ENCODE measurements at regions not wholly inside any gene's neighbourhood (a gene's known extent, or its start where the extent isn't known, plus 50 kb on each side); places are given as distances from the start of the nearest gene placed in this dataset.

GRCh38 chr5:113800686-113801085 is 287.2 kb downstream of the YTHDC2 start:
- TF ChIP-seq CTCF (IDR thresholded peaks at IDR 0.05) = no peak
- no peak for TF ChIP-seq POLR2A (IDR thresholded peaks at IDR 0.05)
